Neural progenitor cell (in vitro differentiated cells): ENCODE measurements at regions not wholly inside any gene's neighbourhood (a gene's known extent, or its start where the extent isn't known, plus 50 kb on each side); places are given as distances from the start of the nearest gene placed in this dataset.

Source experiments
- DNase-seq: peaks from one replicate; pipeline ENCODE4 v3.0.0-alpha.2; 2016; ENCODE audit warnings: low spot score
- H2AFZ ChIP-seq: fragments of 200-600 bp; sonication (generic); replicated peaks from 2 replicates; pipeline ENCODE4 v1.6.1; 2016; ENCODE audit warnings: antibody characterized with exemption
- H3F3A ChIP-seq: fragments of 200-600 bp; sonication (generic); 2 replicates; pipeline ENCODE4 v1.6.1; 2016; ENCODE audit warnings: antibody characterized with exemption, low read depth
- H3K27ac ChIP-seq: fragments of 200-600 bp; sonication (generic); 2 replicates; pipeline ENCODE4 v1.5.1; 2016; ENCODE audit warnings: mild to moderate bottlenecking
- H3K27me3 ChIP-seq: fragments of 200-600 bp; sonication (generic); 2 replicates; pipeline ENCODE4 v1.6.1; 2016; ENCODE audit warnings: mild to moderate bottlenecking, moderate library complexity
- H3K36me3 ChIP-seq: fragments of 200-600 bp; sonication (generic); 2 replicates; pipeline ENCODE4 v1.5.1; 2016
- H3K4me1 ChIP-seq: fragments of 200-600 bp; sonication (generic); 2 replicates; pipeline ENCODE4 v1.6.1; 2016; ENCODE audit warnings: mixed run types
- H3K4me2 ChIP-seq: fragments of 200-600 bp; sonication (generic); 2 replicates; pipeline ENCODE4 v1.6.1; 2016
- H3K4me3 ChIP-seq: fragments of 200-600 bp; sonication (generic); 2 replicates; pipeline ENCODE4 v1.5.1; 2016
- H3K79me2 ChIP-seq: fragments of 200-600 bp; sonication (generic); 2 replicates; pipeline ENCODE4 v1.6.1; 2016; ENCODE audit warnings: low read depth
- H3K9ac ChIP-seq: fragments of 200-600 bp; sonication (generic); 2 replicates; pipeline ENCODE4 v1.6.1; 2016
- H3K9me3 ChIP-seq: fragments of 200-600 bp; sonication (generic); 2 replicates; pipeline ENCODE4 v1.5.1; 2016; ENCODE audit warnings: low read depth
- H4K20me1 ChIP-seq: fragments of 200-600 bp; sonication (generic); 2 replicates; pipeline ENCODE4 v1.6.1; 2016; ENCODE audit warnings: low read depth
- H3K27ac Mint-ChIP-seq: 3 replicates; pipeline ENCODE4 v1.8.0; 2021; ENCODE audit warnings: mixed read lengths
- H3K27me3 Mint-ChIP-seq: 2 replicates; pipeline ENCODE4 v1.8.0; 2022; ENCODE audit warnings: low read depth, mild to moderate bottlenecking, inconsistent platforms, moderate library complexity, mixed read lengths; ENCODE audit not compliant: insufficient read depth
- H3K36me3 Mint-ChIP-seq: 3 replicates; pipeline ENCODE4 v1.8.0; 2021; ENCODE audit warnings: mixed read lengths
- H3K4me1 Mint-ChIP-seq: 3 replicates; pipeline ENCODE4 v1.8.0; 2021; ENCODE audit warnings: mixed read lengths
- H3K4me3 Mint-ChIP-seq: 3 replicates; pipeline ENCODE4 v1.8.0; 2021; ENCODE audit warnings: mild to moderate bottlenecking, moderate library complexity, mixed read lengths
- H3K9me3 Mint-ChIP-seq: 3 replicates; pipeline ENCODE4 v1.8.0; 2020; ENCODE audit warnings: mixed read lengths
- EZH2 ChIP-seq: fragments of 200-600 bp; sonication (generic); IDR thresholded peaks from 2 replicates; pipeline ENCODE4 v1.6.1; 2017; ENCODE audit warnings: antibody characterized with exemption, mild to moderate bottlenecking, moderate library complexity
- EZH2phosphoT487 ChIP-seq: fragments of 200-600 bp; sonication (generic); IDR thresholded peaks from 2 replicates; pipeline ENCODE4 v1.6.1; 2017; ENCODE audit warnings: antibody characterized with exemption
- TF ChIP-seq, protein P1 (sequence below): fragments of 200-600 bp; sonication (generic); IDR thresholded peaks from 2 replicates; pipeline ENCODE4 v1.5.1; 2017; ENCODE audit warnings: antibody characterized with exemption, mild to moderate bottlenecking

DNA sequence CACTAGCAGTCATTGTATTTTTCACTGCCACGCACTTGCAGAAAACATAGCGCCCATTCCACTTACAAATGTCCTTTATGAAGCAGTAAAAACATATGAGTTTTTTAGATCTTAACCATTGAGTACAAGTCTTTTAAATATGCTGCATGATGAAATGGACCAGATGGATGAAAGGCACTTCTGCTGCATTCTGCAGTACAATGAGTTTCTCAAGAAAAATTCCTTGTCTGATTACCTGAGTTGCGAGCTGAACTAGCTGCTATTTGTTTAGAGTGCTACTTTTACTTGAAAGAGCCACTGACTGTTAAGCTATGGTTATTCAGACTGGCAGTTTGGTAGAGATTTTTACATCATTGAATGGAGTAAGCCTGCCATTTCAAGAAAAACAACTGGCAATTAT is 825.5 kb upstream of the ACVR2A start:
- no peak overlapping the region for H3K27ac Mint-ChIP-seq
- H3K4me1 ChIP-seq, result peaks cover 12% of the 10 kb centered on the region
- no peak overlapping the region for H3K4me3 ChIP-seq
- no peak overlapping the region for H3K27ac ChIP-seq
- no peaks in the 10 kb centered on the region for H3K4me1 Mint-ChIP-seq
- no peak overlapping the region for H3K9ac ChIP-seq
- no peak overlapping the region for H3K4me2 ChIP-seq
- H3K9me3 ChIP-seq, result no peaks in the 10 kb centered on the region
- no peaks in the 10 kb centered on the region for H3K79me2 ChIP-seq
- no peak overlapping the region for H3K4me3 Mint-ChIP-seq
- H3K36me3 Mint-ChIP-seq, result no peaks in the 10 kb centered on the region
- H2AFZ ChIP-seq, result no peak overlapping the region
- no peaks in the 10 kb centered on the region for H3F3A ChIP-seq
- H3K27me3 Mint-ChIP-seq, result no peaks in the 10 kb centered on the region
- peaks cover 6% of the 10 kb centered on the region for H3K9me3 Mint-ChIP-seq
- no peak for DNase-seq
- H3K36me3 ChIP-seq, result no peaks in the 10 kb centered on the region
- no peak for TF ChIP-seq EZH2phosphoT487
- no peaks in the 10 kb centered on the region for H4K20me1 ChIP-seq
- no peaks in the 10 kb centered on the region for H3K27me3 ChIP-seq

DNA sequence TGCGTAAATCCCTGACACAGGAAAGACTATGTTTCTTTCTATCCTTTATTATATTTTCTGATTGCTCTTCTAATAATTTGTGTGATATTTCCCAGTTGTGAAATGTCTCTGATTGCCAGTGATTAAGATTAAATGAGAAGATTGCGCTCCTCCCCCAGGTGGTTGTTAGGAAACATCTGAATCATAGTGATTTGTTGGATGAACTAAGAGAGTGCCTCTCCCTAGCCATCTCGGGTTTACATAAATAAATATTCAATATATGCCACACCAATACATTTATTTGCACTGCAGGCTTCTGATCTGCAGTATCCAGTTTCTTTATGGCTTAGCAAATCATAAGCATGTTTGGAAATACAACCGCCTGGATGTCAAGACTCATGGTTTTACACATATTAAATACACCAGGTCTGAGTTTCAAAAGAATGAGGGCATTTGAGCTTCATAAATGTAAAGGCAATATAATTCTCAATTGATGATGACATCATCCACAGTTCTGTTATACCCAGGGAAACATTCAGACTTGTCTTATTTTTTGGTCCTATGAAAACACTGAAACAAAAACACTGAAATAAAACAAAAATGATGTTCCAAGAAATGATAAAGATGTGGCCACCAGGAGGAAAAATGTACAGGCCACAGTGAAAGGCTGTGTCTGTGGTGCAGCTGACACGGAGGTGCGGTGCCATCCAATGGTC is 826.7 kb upstream of the ACVR2A start:
- no peak overlapping the region for H3K9ac ChIP-seq
- no peaks in the 10 kb centered on the region for H3K27me3 ChIP-seq
- Mint-ChIP-seq H3K36me3 (no peaks in the 10 kb centered on the region), H3K9me3 (peaks cover 6% of the 10 kb centered on the region), H3K4me1 (no peaks in the 10 kb centered on the region), H3K4me3 (no peak overlapping the region), H3K27ac (no peak overlapping the region), H3K27me3 (no peaks in the 10 kb centered on the region)
- H2AFZ ChIP-seq, result no peak overlapping the region
- DNase-seq, result no peak
- no peaks in the 10 kb centered on the region for H3K9me3 ChIP-seq
- H4K20me1 ChIP-seq, result no peaks in the 10 kb centered on the region
- H3K4me3 ChIP-seq, result no peak overlapping the region
- H3F3A ChIP-seq, result no peaks in the 10 kb centered on the region
- no peaks in the 10 kb centered on the region for H3K79me2 ChIP-seq
- H3K27ac ChIP-seq, result no peak overlapping the region
- no peaks in the 10 kb centered on the region for H3K36me3 ChIP-seq
- peaks cover 12% of the 10 kb centered on the region for H3K4me1 ChIP-seq
- H3K4me2 ChIP-seq, result no peak overlapping the region
- TF ChIP-seq EZH2, result no peak
- no peak for TF ChIP-seq EZH2phosphoT487
- TF ChIP-seq, protein P1, sequence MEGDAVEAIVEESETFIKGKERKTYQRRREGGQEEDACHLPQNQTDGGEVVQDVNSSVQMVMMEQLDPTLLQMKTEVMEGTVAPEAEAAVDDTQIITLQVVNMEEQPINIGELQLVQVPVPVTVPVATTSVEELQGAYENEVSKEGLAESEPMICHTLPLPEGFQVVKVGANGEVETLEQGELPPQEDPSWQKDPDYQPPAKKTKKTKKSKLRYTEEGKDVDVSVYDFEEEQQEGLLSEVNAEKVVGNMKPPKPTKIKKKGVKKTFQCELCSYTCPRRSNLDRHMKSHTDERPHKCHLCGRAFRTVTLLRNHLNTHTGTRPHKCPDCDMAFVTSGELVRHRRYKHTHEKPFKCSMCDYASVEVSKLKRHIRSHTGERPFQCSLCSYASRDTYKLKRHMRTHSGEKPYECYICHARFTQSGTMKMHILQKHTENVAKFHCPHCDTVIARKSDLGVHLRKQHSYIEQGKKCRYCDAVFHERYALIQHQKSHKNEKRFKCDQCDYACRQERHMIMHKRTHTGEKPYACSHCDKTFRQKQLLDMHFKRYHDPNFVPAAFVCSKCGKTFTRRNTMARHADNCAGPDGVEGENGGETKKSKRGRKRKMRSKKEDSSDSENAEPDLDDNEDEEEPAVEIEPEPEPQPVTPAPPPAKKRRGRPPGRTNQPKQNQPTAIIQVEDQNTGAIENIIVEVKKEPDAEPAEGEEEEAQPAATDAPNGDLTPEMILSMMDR, result no peak

DNA sequence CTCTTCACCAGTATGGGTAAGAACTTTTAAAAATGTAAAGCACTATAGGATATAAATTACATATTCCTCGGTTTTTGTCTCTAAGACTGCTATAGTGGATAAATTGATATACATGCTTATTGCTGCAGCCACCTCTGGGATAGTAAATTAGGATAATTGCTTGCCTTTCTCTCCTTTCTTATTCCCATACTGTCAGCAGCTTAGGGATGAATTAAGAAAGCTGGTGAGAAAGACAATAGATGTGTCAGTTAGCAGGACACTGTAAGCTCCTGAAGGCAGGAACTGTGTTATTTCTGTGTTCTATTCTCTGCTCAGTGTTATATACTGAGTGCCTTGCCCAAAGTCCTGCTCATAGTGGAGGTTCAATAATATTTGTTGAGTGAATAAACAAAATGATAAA is 828.6 kb upstream of the ACVR2A start:
- Histone ChIP-seq H3K79me2 (no peaks in the 10 kb centered on the region), H3K4me1 (peaks cover 12% of the 10 kb centered on the region), H3F3A (no peaks in the 10 kb centered on the region), H3K27me3 (no peaks in the 10 kb centered on the region), H3K36me3 (no peaks in the 10 kb centered on the region), H3K9ac (no peak overlapping the region), H3K4me2 (no peak overlapping the region), H3K9me3 (no peaks in the 10 kb centered on the region), H3K27ac (no peak overlapping the region), H3K4me3 (no peak overlapping the region), H4K20me1 (no peaks in the 10 kb centered on the region), H2AFZ (no peak overlapping the region)
- H3K27me3 Mint-ChIP-seq, result no peaks in the 10 kb centered on the region
- H3K27ac Mint-ChIP-seq, result no peak overlapping the region
- peak; percentile 21 for DNase-seq
- no peak overlapping the region for H3K4me3 Mint-ChIP-seq
- H3K4me1 Mint-ChIP-seq, result no peaks in the 10 kb centered on the region
- TF ChIP-seq EZH2, result no peak
- TF ChIP-seq, protein P1, result no peak
- TF ChIP-seq EZH2phosphoT487, result no peak
- no peaks in the 10 kb centered on the region for H3K36me3 Mint-ChIP-seq
- no peaks in the 10 kb centered on the region for H3K9me3 Mint-ChIP-seq

DNA sequence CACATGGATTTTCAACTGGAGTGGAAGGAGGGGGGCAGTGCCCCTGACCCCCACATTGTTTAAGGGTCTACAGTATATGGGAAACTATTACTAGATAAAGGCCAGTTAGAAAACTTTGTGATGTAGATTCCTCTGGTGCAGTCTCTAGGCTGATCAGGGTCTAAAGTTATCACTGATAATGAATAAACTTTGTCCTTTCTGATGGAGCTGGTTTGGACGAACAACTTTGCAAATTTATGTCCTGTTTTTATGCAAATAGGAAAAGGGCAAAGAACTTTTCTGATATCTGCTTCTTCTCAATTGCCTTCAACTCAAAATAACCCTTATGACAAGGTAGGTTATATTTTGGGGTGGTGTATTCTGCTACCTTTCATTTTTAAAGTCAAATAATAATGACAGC is 829.2 kb upstream of the ACVR2A start:
- no peak for DNase-seq
- Mint-ChIP-seq H3K4me1 (no peaks in the 10 kb centered on the region), H3K27ac (no peak overlapping the region), H3K4me3 (no peak overlapping the region), H3K36me3 (no peaks in the 10 kb centered on the region), H3K9me3 (no peaks in the 10 kb centered on the region), H3K27me3 (no peaks in the 10 kb centered on the region)
- no peak overlapping the region for H2AFZ ChIP-seq
- H3F3A ChIP-seq, result no peaks in the 10 kb centered on the region
- H3K9me3 ChIP-seq, result no peaks in the 10 kb centered on the region
- no peak overlapping the region for H3K9ac ChIP-seq
- H3K4me3 ChIP-seq, result no peak overlapping the region
- H3K27ac ChIP-seq, result no peak overlapping the region
- H3K36me3 ChIP-seq, result no peaks in the 10 kb centered on the region
- peaks cover 12% of the 10 kb centered on the region for H3K4me1 ChIP-seq
- no peaks in the 10 kb centered on the region for H4K20me1 ChIP-seq
- TF ChIP-seq, protein P1, result no peak
- TF ChIP-seq EZH2phosphoT487 (no peak), EZH2 (no peak)
- no peaks in the 10 kb centered on the region for H3K79me2 ChIP-seq
- H3K4me2 ChIP-seq, result no peak overlapping the region
- H3K27me3 ChIP-seq, result no peaks in the 10 kb centered on the region
